ENCODE measurements at regions not wholly inside any gene's neighbourhood (a gene's known extent, or its start where the extent isn't known, plus 50 kb on each side); places are given as distances from the start of the nearest gene placed in this dataset.

GRCh38 chrY:21033363-21033762, 277.5 kb downstream of the RPS4Y2 start:
- TF ChIP-seq, protein P1, sequence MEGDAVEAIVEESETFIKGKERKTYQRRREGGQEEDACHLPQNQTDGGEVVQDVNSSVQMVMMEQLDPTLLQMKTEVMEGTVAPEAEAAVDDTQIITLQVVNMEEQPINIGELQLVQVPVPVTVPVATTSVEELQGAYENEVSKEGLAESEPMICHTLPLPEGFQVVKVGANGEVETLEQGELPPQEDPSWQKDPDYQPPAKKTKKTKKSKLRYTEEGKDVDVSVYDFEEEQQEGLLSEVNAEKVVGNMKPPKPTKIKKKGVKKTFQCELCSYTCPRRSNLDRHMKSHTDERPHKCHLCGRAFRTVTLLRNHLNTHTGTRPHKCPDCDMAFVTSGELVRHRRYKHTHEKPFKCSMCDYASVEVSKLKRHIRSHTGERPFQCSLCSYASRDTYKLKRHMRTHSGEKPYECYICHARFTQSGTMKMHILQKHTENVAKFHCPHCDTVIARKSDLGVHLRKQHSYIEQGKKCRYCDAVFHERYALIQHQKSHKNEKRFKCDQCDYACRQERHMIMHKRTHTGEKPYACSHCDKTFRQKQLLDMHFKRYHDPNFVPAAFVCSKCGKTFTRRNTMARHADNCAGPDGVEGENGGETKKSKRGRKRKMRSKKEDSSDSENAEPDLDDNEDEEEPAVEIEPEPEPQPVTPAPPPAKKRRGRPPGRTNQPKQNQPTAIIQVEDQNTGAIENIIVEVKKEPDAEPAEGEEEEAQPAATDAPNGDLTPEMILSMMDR (IDR thresholded peaks at IDR 0.05), result no peak
- no peak for TF ChIP-seq POLR2A (IDR thresholded peaks at IDR 0.05)
